HG02610 (cell line): ENCODE measurements at regions not wholly inside any gene's neighbourhood (a gene's known extent, or its start where the extent isn't known, plus 50 kb on each side); places are given as distances from the start of the nearest gene placed in this dataset.

Experiments used
- ATAC-seq: cut with Tn5 transposase; IDR thresholded peaks from one replicate; pipeline ENCODE4 v1.9.1; 2021; ENCODE audit warnings: mild to moderate bottlenecking, moderate library complexity; ENCODE audit not compliant: unreplicated experiment

- no peak for ATAC-seq
Observed at GRCh38 chr11:121755906-121756305, 303.1 kb upstream of the SORL1-AS1 start.

GRCh38 chr11:121755191-121755590 lies 302.4 kb upstream of the SORL1-AS1 start:
- no peak for ATAC-seq

- no peak for ATAC-seq
Observed at GRCh38 chr11:121754598-121754997, 301.8 kb upstream of the SORL1-AS1 start.

GRCh38 chr11:121749691-121750090 lies 296.9 kb upstream of the SORL1-AS1 start:
- no peak for ATAC-seq

GRCh38 chr11:121748068-121748467 lies 295.3 kb upstream of the SORL1-AS1 start:
- ATAC-seq = no peak

GRCh38 chr11:121743285-121743684 lies 290.5 kb upstream of the SORL1-AS1 start:
- ATAC-seq = no peak

GRCh38 chr11:121741761-121742361 lies 289.1 kb upstream of the SORL1-AS1 start:
- no peak for ATAC-seq

- ATAC-seq = no peak
Observed at GRCh38 chr11:121741351-121741760, 288.6 kb upstream of the SORL1-AS1 start.

- ATAC-seq = no peak
Observed at GRCh38 chr11:121740902-121741301, 288.1 kb upstream of the SORL1-AS1 start.

- no peak for ATAC-seq
Observed at GRCh38 chr11:121733858-121734257, 281.1 kb upstream of the SORL1-AS1 start.

- ATAC-seq = no peak
Observed at GRCh38 chr11:121727942-121728341, 275.2 kb upstream of the SORL1-AS1 start.

GRCh38 chr11:121723246-121723741 lies 270.5 kb upstream of the SORL1-AS1 start:
- no peak for ATAC-seq

- ATAC-seq = no peak
Observed at GRCh38 chr11:121722431-121723245, 269.9 kb upstream of the SORL1-AS1 start.

- no peak for ATAC-seq
Observed at GRCh38 chr11:121721961-121722360, 269.2 kb upstream of the SORL1-AS1 start.

- ATAC-seq = no peak
Observed at GRCh38 chr11:121721448-121721847, 268.7 kb upstream of the SORL1-AS1 start.

GRCh38 chr11:121717296-121717695 lies 264.5 kb upstream of the SORL1-AS1 start:
- ATAC-seq = no peak

- ATAC-seq = no peak
Observed at GRCh38 chr11:121716060-121716459, 263.3 kb upstream of the SORL1-AS1 start.

- no peak for ATAC-seq
Observed at GRCh38 chr11:121715405-121715804, 262.6 kb upstream of the SORL1-AS1 start.

GRCh38 chr11:121714351-121714750 lies 261.6 kb upstream of the SORL1-AS1 start:
- no peak for ATAC-seq

GRCh38 chr11:121711939-121712338 lies 259.2 kb upstream of the SORL1-AS1 start:
- no peak for ATAC-seq

GRCh38 chr11:121711236-121711635 lies 258.5 kb upstream of the SORL1-AS1 start:
- no peak for ATAC-seq

- no peak for ATAC-seq
Observed at GRCh38 chr11:121706884-121707420, 254.2 kb upstream of the SORL1-AS1 start.
